Endothelial cell of umbilical vein (primary cell): ENCODE measurements at regions not wholly inside any gene's neighbourhood (a gene's known extent, or its start where the extent isn't known, plus 50 kb on each side); places are given as distances from the start of the nearest gene placed in this dataset.
A peak's percentile ranks its signal among the peaks of the same experiment; 100 is the strongest.

Experiments used
- BruUV-seq: library from RNA; stranded (reverse); fragments of 400-500 nt; replicated peaks from 2 replicates; lab custom pipeline; 2021; lab: Mats Ljungman, UMichigan
- CTCF ChIA-PET: fragments of 300-600, 350-600 bp; sonication (Branson Sonifier 250); formaldehyde crosslinking; loops from one replicate; lab custom pipeline; 2021; ENCODE audit warnings: antibody characterized with exemption, inconsistent platforms; lab: Charles Lee
- POLR2A ChIA-PET: fragments of 300-600, 350-600 bp; sonication (Branson Sonifier 250); formaldehyde crosslinking; loops from one replicate; lab custom pipeline; 2021; ENCODE audit warnings: antibody characterized with exemption, inconsistent platforms; lab: Charles Lee
- DNase-seq: peaks from one replicate; pipeline ENCODE4 v3.0.0-alpha.2; 2011; ENCODE audit warnings: low read depth, low spot score
- FAIRE-seq: peaks from 2 replicates; lab custom pipeline; 2011; peaks lifted over from hg19 to GRCh38; lab: Jason Lieb, UNC
- H2AFZ ChIP-seq: 2 replicates; pipeline ENCODE4 v1.6.0; 2012; ENCODE audit warnings: low read depth, low read length, control low read depth, inconsistent platforms
- H3K27ac ChIP-seq: 2 replicates; pipeline ENCODE4 v1.5.1; 2011; ENCODE audit warnings: low read depth, mild to moderate bottlenecking, control low read depth, low read length, moderate library complexity; ENCODE audit not compliant: insufficient read depth
- H3K27me3 ChIP-seq, 2 experiments: 2 replicates each; pipeline versions ENCODE4 v1.6.0 to v1.6.1; 2011; ENCODE audit warnings: low read length in 2 of 2, mixed read lengths in 1 of 2; ENCODE audit not compliant: control insufficient read depth in 2 of 2, insufficient read depth in 2 of 2
- H3K36me3 ChIP-seq, 2 experiments: 2 replicates in 1 of 2; 3 replicates in 1 of 2; pipeline ENCODE4 v1.5.1; 2011; ENCODE audit warnings: low read length in 2 of 2, mild to moderate bottlenecking in 1 of 2, moderate library complexity in 1 of 2; ENCODE audit not compliant: control insufficient read depth in 2 of 2, insufficient read depth in 2 of 2; ENCODE audit errors: extremely low read depth in 1 of 2
- H3K4me1 ChIP-seq: 3 replicates; pipeline ENCODE4 v1.5.1; 2011; ENCODE audit warnings: mild to moderate bottlenecking, low read length; ENCODE audit not compliant: control insufficient read depth, insufficient read depth; ENCODE audit errors: extremely low read depth
- H3K4me2 ChIP-seq: 2 replicates; pipeline ENCODE4 v1.6.1; 2011; ENCODE audit warnings: low read length, control low read depth, mixed read lengths; ENCODE audit not compliant: insufficient read depth
- H3K4me3 ChIP-seq, 3 experiments: fragments of 200-600 bp in 1 of 3; sonication (generic), shearing (Covaris generic) in 1 of 3; replicated peaks in 1 of 3; 2 replicates each; pipeline ENCODE4 v1.5.1; 2011 to 2016; ENCODE audit warnings: control low read depth in 3 of 3, low read length in 3 of 3, mild to moderate bottlenecking in 2 of 3, inconsistent platforms in 1 of 3, low read depth in 1 of 3, moderate library complexity in 1 of 3; ENCODE audit not compliant: insufficient read depth in 1 of 3
- H3K79me2 ChIP-seq: 2 replicates; pipeline ENCODE4 v1.6.0; 2012; ENCODE audit warnings: low read length, inconsistent platforms; ENCODE audit not compliant: control insufficient read depth, insufficient read depth
- H3K9ac ChIP-seq: replicated peaks from 2 replicates; pipeline ENCODE3; 2011; ENCODE audit warnings: low read length, control low read depth; ENCODE audit not compliant: insufficient read depth; ENCODE audit errors: extremely low read depth
- H3K9me1 ChIP-seq: replicated peaks from 3 replicates; pipeline ENCODE4 v1.6.0; 2011; ENCODE audit warnings: mild to moderate bottlenecking, low read length; ENCODE audit not compliant: control insufficient read depth, insufficient read depth; ENCODE audit errors: extremely low read depth
- H3K9me3 ChIP-seq: replicated peaks from 2 replicates; pipeline ENCODE4 v1.5.1; 2012; ENCODE audit warnings: low read length, inconsistent platforms; ENCODE audit not compliant: control insufficient read depth, insufficient read depth
- H4K20me1 ChIP-seq: replicated peaks from 2 replicates; pipeline ENCODE3; 2011; ENCODE audit warnings: mild to moderate bottlenecking, low read length; ENCODE audit not compliant: control insufficient read depth, insufficient read depth; ENCODE audit errors: extremely low read depth
- EZH2 ChIP-seq: IDR thresholded peaks from 2 replicates; pipeline ENCODE4 v1.6.1; 2012; ENCODE audit warnings: borderline replicate concordance, low read depth, mild to moderate bottlenecking, moderate library complexity, low read length, inconsistent platforms; ENCODE audit not compliant: severe bottlenecking
- FOS ChIP-seq: IDR thresholded peaks from 2 replicates; pipeline ENCODE4 v1.6.1; 2011; ENCODE audit warnings: mild to moderate bottlenecking, low read length, moderate library complexity, borderline replicate concordance; ENCODE audit not compliant: insufficient read depth
- GATA2 ChIP-seq: IDR thresholded peaks from 2 replicates; pipeline ENCODE4 v1.7.0; 2011; ENCODE audit warnings: low read depth, mild to moderate bottlenecking, moderate library complexity, mixed read lengths, low read length; ENCODE audit not compliant: insufficient read length, insufficient read depth
- JUN ChIP-seq: IDR thresholded peaks from 2 replicates; pipeline ENCODE4 v1.6.1; 2011; ENCODE audit warnings: borderline replicate concordance, low read depth; ENCODE audit not compliant: insufficient read length, insufficient read depth
- MYC ChIP-seq: IDR thresholded peaks from one replicate; pipeline ENCODE4 v1.6.1; 2011; ENCODE audit warnings: mild to moderate bottlenecking, low read depth, low read length
- POLR2A ChIP-seq: IDR thresholded peaks from 2 replicates; pipeline ENCODE4 v1.6.1; 2012; ENCODE audit warnings: low read depth, mild to moderate bottlenecking, control low read depth, low read length
- POLR2AphosphoS5 ChIP-seq: IDR thresholded peaks from 2 replicates; pipeline ENCODE4 v1.6.1; 2012; ENCODE audit warnings: low read depth, mild to moderate bottlenecking, control low read depth, low read length, moderate library complexity; ENCODE audit not compliant: insufficient read depth
- dilution Hi-C: fragments of 300-500 bp; cut with MboI; formaldehyde crosslinking; loops from one replicate; pipeline ENCODE4 v1.15.0; 2019; ENCODE audit warnings: low sequenced_read_pairs; ENCODE audit not compliant: extremely low pct_ligation_motif_present
- intact Hi-C: fragments of 100-400 bp; cut with micrococcal nuclease; formaldehyde crosslinking; loops from one replicate; pipeline ENCODE4 v1.10.0; 2022
- TF ChIP-seq, protein P1 (sequence below), 2 donors: IDR thresholded peaks; 1 replicate in 1 of 2; 2 replicates in 1 of 2; pipeline ENCODE4 v1.5.1; 2011; ENCODE audit warnings: low read length in 2 of 2, mild to moderate bottlenecking in 2 of 2, moderate library complexity in 2 of 2, control low read depth in 1 of 2, inconsistent platforms in 1 of 2, low read depth in 1 of 2; ENCODE audit not compliant: insufficient read depth in 1 of 2; ENCODE audit errors: extremely low read depth in 1 of 2
- TF ChIP-seq, protein P2 (sequence below): IDR thresholded peaks from 2 replicates; pipeline ENCODE4 v1.6.1; 2011; ENCODE audit not compliant: insufficient read depth, insufficient read length

DNA sequence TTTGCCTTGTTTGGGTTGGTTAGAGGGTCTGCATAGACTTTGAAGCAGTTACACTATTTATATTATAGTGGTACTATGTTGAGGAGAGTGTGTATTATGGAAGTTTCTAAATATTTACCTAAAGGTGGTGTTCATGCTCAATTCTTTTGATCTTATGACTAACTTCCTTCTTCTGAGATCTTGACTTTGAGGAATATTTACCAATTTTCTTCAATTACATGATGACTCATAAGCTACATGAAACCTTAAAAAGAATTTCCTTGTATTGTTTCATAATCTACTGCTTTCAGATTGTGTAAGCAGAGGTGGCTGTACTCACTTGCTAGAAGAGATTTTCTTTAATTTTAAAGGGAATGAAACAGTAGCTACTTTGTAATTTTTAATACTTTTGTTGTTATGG, 276.1 kb downstream of the TAF11L14 start:
- no peaks in the 10 kb centered on the region for H3K9me3 ChIP-seq
- H3K9me1 ChIP-seq = no peaks in the 10 kb centered on the region
- peak; percentile 47 for DNase-seq
- H3K27ac ChIP-seq = no peak overlapping the region
- H3K9ac ChIP-seq = no peak overlapping the region
- dilution Hi-C loops (no loop called here), intact Hi-C loops (no loop called here)
- no peaks in the 10 kb centered on the region for H3K27me3 ChIP-seq
- no peaks in the 10 kb centered on the region for H3K79me2 ChIP-seq
- CTCF ChIA-PET = no interaction called here
- H3K4me1 ChIP-seq = no peaks in the 10 kb centered on the region
- H3K4me3 ChIP-seq = no peak overlapping the region
- TF ChIP-seq JUN (peak; percentile 76), MYC (no peak)
- POLR2A ChIA-PET = no interaction called here
- no peaks in the 10 kb centered on the region for H4K20me1 ChIP-seq
- peak; percentile 63 for FAIRE-seq
- no peak overlapping the region for H2AFZ ChIP-seq
- no peak overlapping the region for H3K4me2 ChIP-seq
- no TSS peak for BruUV-seq
- H3K36me3 ChIP-seq = no peaks in the 10 kb centered on the region

DNA sequence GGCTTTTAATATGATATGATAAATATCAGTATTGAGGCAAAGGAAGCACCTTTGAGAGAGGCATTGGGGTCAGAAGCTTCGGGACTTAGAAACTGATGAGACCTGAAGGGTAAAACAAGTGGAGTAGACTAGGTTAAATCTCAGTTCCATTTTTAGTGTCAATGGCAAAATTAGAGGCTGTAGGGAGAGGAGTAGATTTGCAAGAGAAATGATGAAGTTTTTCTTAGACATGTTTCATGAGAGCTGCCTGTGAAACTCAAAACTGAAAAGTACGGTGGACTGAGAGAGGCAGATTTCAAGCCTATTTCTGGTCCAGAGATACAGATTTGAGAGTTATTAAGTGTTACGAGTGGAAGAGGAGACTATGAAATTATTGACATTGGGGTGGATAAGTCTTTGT, 278.5 kb downstream of the TAF11L14 start:
- Histone ChIP-seq H3K9me1 (no peaks in the 10 kb centered on the region), H3K79me2 (no peaks in the 10 kb centered on the region), H3K4me1 (no peaks in the 10 kb centered on the region), H3K9me3 (no peaks in the 10 kb centered on the region), H3K27ac (no peak overlapping the region), H3K27me3 (no peaks in the 10 kb centered on the region), H3K9ac (no peak overlapping the region), H2AFZ (no peak overlapping the region), H4K20me1 (no peaks in the 10 kb centered on the region), H3K4me3 (no peak overlapping the region), H3K36me3 (no peaks in the 10 kb centered on the region), H3K4me2 (no peak overlapping the region)
- no peak for DNase-seq
- no TSS peak for BruUV-seq
- TF ChIP-seq MYC (no peak), POLR2A (no peak), FOS (no peak), EZH2 (no peak), POLR2AphosphoS5 (no peak), GATA2 (no peak), JUN (no peak)
- TF ChIP-seq, protein P1, sequence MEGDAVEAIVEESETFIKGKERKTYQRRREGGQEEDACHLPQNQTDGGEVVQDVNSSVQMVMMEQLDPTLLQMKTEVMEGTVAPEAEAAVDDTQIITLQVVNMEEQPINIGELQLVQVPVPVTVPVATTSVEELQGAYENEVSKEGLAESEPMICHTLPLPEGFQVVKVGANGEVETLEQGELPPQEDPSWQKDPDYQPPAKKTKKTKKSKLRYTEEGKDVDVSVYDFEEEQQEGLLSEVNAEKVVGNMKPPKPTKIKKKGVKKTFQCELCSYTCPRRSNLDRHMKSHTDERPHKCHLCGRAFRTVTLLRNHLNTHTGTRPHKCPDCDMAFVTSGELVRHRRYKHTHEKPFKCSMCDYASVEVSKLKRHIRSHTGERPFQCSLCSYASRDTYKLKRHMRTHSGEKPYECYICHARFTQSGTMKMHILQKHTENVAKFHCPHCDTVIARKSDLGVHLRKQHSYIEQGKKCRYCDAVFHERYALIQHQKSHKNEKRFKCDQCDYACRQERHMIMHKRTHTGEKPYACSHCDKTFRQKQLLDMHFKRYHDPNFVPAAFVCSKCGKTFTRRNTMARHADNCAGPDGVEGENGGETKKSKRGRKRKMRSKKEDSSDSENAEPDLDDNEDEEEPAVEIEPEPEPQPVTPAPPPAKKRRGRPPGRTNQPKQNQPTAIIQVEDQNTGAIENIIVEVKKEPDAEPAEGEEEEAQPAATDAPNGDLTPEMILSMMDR (IDR thresholded peaks at IDR 0.05; ENCODE audit: extremely low read depth in 1 of 2, insufficient read depth in 1 of 2, low read depth in 1 of 2, low read length in 2 of 2) = no peak
- TF ChIP-seq, protein P2, sequence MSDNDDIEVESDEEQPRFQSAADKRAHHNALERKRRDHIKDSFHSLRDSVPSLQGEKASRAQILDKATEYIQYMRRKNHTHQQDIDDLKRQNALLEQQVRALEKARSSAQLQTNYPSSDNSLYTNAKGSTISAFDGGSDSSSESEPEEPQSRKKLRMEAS = no peak
- dilution Hi-C loops = no loop called here
- intact Hi-C loops = no loop called here
- FAIRE-seq = no peak
- ChIA-PET POLR2A (no interaction called here), CTCF (no interaction called here)
